HEK293 (cell line): ENCODE measurements at regions not wholly inside any gene's neighbourhood (a gene's known extent, or its start where the extent isn't known, plus 50 kb on each side); places are given as distances from the start of the nearest gene placed in this dataset.

ENCODE experiments used
- EGR2 ChIP-seq: fragments of 450-650 bp; formaldehyde crosslinking; IDR thresholded peaks from 2 replicates; pipeline ENCODE4 v1.5.1; 2016; ENCODE audit warnings: low read depth, missing biosample characterization, missing genetic modification characterization
- GLIS1 ChIP-seq: fragments of 450-650 bp; formaldehyde crosslinking; IDR thresholded peaks from 2 replicates; pipeline ENCODE4 v1.5.1; 2016; ENCODE audit warnings: missing biosample characterization, missing genetic modification characterization
- KLF10 ChIP-seq: fragments of 450-650 bp; IDR thresholded peaks from 2 replicates; pipeline ENCODE4 v1.5.1; 2018; ENCODE audit warnings: missing biosample characterization, mild to moderate bottlenecking, missing genetic modification characterization
- KLF16 ChIP-seq: fragments of 450-650 bp; formaldehyde crosslinking; IDR thresholded peaks from 2 replicates; pipeline ENCODE4 v1.5.1; 2017; ENCODE audit warnings: missing biosample characterization, missing genetic modification characterization
- KLF8 ChIP-seq: fragments of 450-650 bp; formaldehyde crosslinking; IDR thresholded peaks from 2 replicates; pipeline ENCODE4 v1.5.1; 2016; ENCODE audit warnings: missing biosample characterization, missing genetic modification characterization
- MZF1 ChIP-seq: fragments of 450-650 bp; formaldehyde crosslinking; IDR thresholded peaks from 2 replicates; pipeline ENCODE4 v1.5.1; 2017; ENCODE audit warnings: missing biosample characterization, missing genetic modification characterization, borderline replicate concordance
- SP2 ChIP-seq: fragments of 450-650 bp; formaldehyde crosslinking; IDR thresholded peaks from 2 replicates; pipeline ENCODE4 v1.5.1; 2016; ENCODE audit warnings: missing biosample characterization, missing genetic modification characterization
- SP7 ChIP-seq: fragments of 450-650 bp; formaldehyde crosslinking; IDR thresholded peaks from 2 replicates; pipeline ENCODE4 v1.5.1; 2016; ENCODE audit warnings: missing biosample characterization, missing genetic modification characterization
- TRIM28 ChIP-seq: IDR thresholded peaks from 2 replicates; pipeline ENCODE4 v1.6.1; 2011; ENCODE audit warnings: low read length, control low read depth, borderline replicate concordance
- WT1 ChIP-seq: fragments of 450-650 bp; formaldehyde crosslinking; IDR thresholded peaks from 2 replicates; pipeline ENCODE4 v1.5.1; 2016; ENCODE audit warnings: missing biosample characterization, missing genetic modification characterization
- YY2 ChIP-seq: fragments of 450-650 bp; formaldehyde crosslinking; IDR thresholded peaks from 2 replicates; pipeline ENCODE4 v1.5.1; 2016; ENCODE audit warnings: missing biosample characterization, missing genetic modification characterization
- ZBTB17 ChIP-seq: fragments of 450-650 bp; formaldehyde crosslinking; IDR thresholded peaks from 2 replicates; pipeline ENCODE4 v1.5.1; 2016; ENCODE audit warnings: missing biosample characterization, missing genetic modification characterization
- ZBTB21 ChIP-seq: fragments of 450-650 bp; formaldehyde crosslinking; IDR thresholded peaks from 2 replicates; pipeline ENCODE4 v1.5.1; 2017; ENCODE audit warnings: missing biosample characterization, missing genetic modification characterization
- ZBTB48 ChIP-seq: fragments of 450-650 bp; formaldehyde crosslinking; IDR thresholded peaks from 2 replicates; pipeline ENCODE4 v1.5.1; 2016; ENCODE audit warnings: missing biosample characterization, missing genetic modification characterization
- ZBTB7A ChIP-seq: fragments of 450-650 bp; formaldehyde crosslinking; IDR thresholded peaks from 2 replicates; pipeline ENCODE4 v1.5.1; 2016; ENCODE audit warnings: low read depth, missing biosample characterization, missing genetic modification characterization
- ZFHX2 ChIP-seq: fragments of 450-650 bp; formaldehyde crosslinking; conservative IDR thresholded peaks from 2 replicates; pipeline ENCODE4 v1.5.1; 2016; ENCODE audit warnings: missing biosample characterization, missing genetic modification characterization
- ZIC2 ChIP-seq: fragments of 450-650 bp; formaldehyde crosslinking; IDR thresholded peaks from 2 replicates; pipeline ENCODE4 v1.5.1; 2016; ENCODE audit warnings: missing biosample characterization, missing genetic modification characterization
- ZNF112 ChIP-seq: fragments of 450-650 bp; formaldehyde crosslinking; IDR thresholded peaks from 2 replicates; pipeline ENCODE4 v1.5.0; 2017; ENCODE audit warnings: missing biosample characterization, missing genetic modification characterization
- ZNF146 ChIP-seq: fragments of 450-650 bp; formaldehyde crosslinking; IDR thresholded peaks from 2 replicates; pipeline ENCODE4 v1.5.1; 2016; ENCODE audit warnings: missing biosample characterization, missing genetic modification characterization
- ZNF23 ChIP-seq: fragments of 450-650 bp; formaldehyde crosslinking; IDR thresholded peaks from 2 replicates; pipeline ENCODE4 v1.5.1; 2016; ENCODE audit warnings: missing biosample characterization, missing genetic modification characterization, borderline replicate concordance
- ZNF324 ChIP-seq: fragments of 450-650 bp; formaldehyde crosslinking; IDR thresholded peaks from 2 replicates; pipeline ENCODE4 v1.5.1; 2016; ENCODE audit warnings: missing biosample characterization, missing genetic modification characterization
- ZNF350 ChIP-seq: fragments of 450-650 bp; formaldehyde crosslinking; IDR thresholded peaks from 2 replicates; pipeline ENCODE4 v1.5.0; 2017; ENCODE audit warnings: missing biosample characterization, mild to moderate bottlenecking, missing genetic modification characterization
- ZNF354C ChIP-seq: fragments of 450-650 bp; formaldehyde crosslinking; IDR thresholded peaks from 2 replicates; pipeline ENCODE4 v1.5.1; 2016; ENCODE audit warnings: missing biosample characterization, missing genetic modification characterization, low read depth, borderline replicate concordance
- ZNF518A ChIP-seq: fragments of 450-650 bp; formaldehyde crosslinking; conservative IDR thresholded peaks from 2 replicates; pipeline ENCODE4 v1.5.1; 2016; ENCODE audit warnings: low read depth, missing biosample characterization, missing genetic modification characterization
- ZNF837 ChIP-seq: fragments of 450-650 bp; formaldehyde crosslinking; IDR thresholded peaks from 2 replicates; pipeline ENCODE4 v1.5.1; 2016; ENCODE audit warnings: missing biosample characterization, missing genetic modification characterization
- TF ChIP-seq, protein P1 (sequence below): fragments of 450-650 bp; formaldehyde crosslinking; IDR thresholded peaks from 2 replicates; pipeline ENCODE4 v1.5.1; 2017; ENCODE audit warnings: missing biosample characterization, missing genetic modification characterization
- TF ChIP-seq, protein P2 (sequence below): fragments of 450-650 bp; formaldehyde crosslinking; IDR thresholded peaks from 2 replicates; pipeline ENCODE4 v1.5.1; 2016; ENCODE audit warnings: missing biosample characterization, missing genetic modification characterization
- TF ChIP-seq, protein P3 (sequence below): fragments of 450-650 bp; IDR thresholded peaks from 2 replicates; pipeline ENCODE4 v1.5.1; 2018; ENCODE audit warnings: missing biosample characterization, missing genetic modification characterization
- TF ChIP-seq, protein P4 (sequence below): fragments of 450-650 bp; formaldehyde crosslinking; IDR thresholded peaks from 2 replicates; pipeline ENCODE4 v1.5.1; 2016; ENCODE audit warnings: missing biosample characterization, missing genetic modification characterization

- TF ChIP-seq ZBTB17 (0 out of 2 replicates have a peak, but pooled peaks have one; percentile 17), YY2 (tag by site-specific recombination) (peak; percentile 59; the same call in 1 of the 2 replicates), ZBTB21 (tag by site-specific recombination) (0 out of 2 replicates have a peak, but pooled peaks have one; percentile 35), ZNF146 (tag by site-specific recombination) (0 out of 2 replicates have a peak, but pooled peaks have one; percentile 17), TRIM28 (peak; percentile 86), WT1 (tag by site-specific recombination) (peak; percentile 89), KLF8 (tag by site-specific recombination) (0 out of 2 replicates have a peak, but pooled peaks have one; percentile 30), ZNF354C (tag by site-specific recombination) (no peak), ZFHX2 (tag by site-specific recombination) (peak; percentile 86), ZNF112 (tag by site-specific recombination) (no peak), GLIS1 (peak; percentile 95), KLF10 (tag by site-specific recombination) (peak; percentile 12; the same call in 1 of the 2 replicates), ZNF837 (tag by site-specific recombination) (no peak), MZF1 (tag by site-specific recombination) (no peak), EGR2 (peak; percentile 75), ZNF518A (tag by site-specific recombination) (peak; percentile 35; the same call in 1 of the 2 replicates), ZBTB48 (tag by site-specific recombination) (peak; percentile 83), ZIC2 (tag by site-specific recombination) (peak; percentile 79), SP7 (tag by site-specific recombination) (peak; percentile 98), ZNF23 (tag by site-specific recombination) (no peak), ZNF350 (no peak), KLF16 (0 out of 2 replicates have a peak, but pooled peaks have one; percentile 37), ZBTB7A (tag by site-specific recombination) (no peak), SP2 (tag by site-specific recombination) (peak; percentile 22), ZNF324 (no peak)
- TF ChIP-seq, protein P1, sequence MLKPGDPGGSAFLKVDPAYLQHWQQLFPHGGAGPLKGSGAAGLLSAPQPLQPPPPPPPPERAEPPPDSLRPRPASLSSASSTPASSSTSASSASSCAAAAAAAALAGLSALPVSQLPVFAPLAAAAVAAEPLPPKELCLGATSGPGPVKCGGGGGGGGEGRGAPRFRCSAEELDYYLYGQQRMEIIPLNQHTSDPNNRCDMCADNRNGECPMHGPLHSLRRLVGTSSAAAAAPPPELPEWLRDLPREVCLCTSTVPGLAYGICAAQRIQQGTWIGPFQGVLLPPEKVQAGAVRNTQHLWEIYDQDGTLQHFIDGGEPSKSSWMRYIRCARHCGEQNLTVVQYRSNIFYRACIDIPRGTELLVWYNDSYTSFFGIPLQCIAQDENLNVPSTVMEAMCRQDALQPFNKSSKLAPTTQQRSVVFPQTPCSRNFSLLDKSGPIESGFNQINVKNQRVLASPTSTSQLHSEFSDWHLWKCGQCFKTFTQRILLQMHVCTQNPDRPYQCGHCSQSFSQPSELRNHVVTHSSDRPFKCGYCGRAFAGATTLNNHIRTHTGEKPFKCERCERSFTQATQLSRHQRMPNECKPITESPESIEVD (tag by site-specific recombination): peak; percentile 43; the same call in 1 of the 2 replicates
- TF ChIP-seq, protein P2, sequence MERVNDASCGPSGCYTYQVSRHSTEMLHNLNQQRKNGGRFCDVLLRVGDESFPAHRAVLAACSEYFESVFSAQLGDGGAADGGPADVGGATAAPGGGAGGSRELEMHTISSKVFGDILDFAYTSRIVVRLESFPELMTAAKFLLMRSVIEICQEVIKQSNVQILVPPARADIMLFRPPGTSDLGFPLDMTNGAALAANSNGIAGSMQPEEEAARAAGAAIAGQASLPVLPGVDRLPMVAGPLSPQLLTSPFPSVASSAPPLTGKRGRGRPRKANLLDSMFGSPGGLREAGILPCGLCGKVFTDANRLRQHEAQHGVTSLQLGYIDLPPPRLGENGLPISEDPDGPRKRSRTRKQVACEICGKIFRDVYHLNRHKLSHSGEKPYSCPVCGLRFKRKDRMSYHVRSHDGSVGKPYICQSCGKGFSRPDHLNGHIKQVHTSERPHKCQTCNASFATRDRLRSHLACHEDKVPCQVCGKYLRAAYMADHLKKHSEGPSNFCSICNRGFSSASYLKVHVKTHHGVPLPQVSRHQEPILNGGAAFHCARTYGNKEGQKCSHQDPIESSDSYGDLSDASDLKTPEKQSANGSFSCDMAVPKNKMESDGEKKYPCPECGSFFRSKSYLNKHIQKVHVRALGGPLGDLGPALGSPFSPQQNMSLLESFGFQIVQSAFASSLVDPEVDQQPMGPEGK (tag by site-specific recombination): peak; percentile 25; the same call in 1 of the 2 replicates
- TF ChIP-seq, protein P3, sequence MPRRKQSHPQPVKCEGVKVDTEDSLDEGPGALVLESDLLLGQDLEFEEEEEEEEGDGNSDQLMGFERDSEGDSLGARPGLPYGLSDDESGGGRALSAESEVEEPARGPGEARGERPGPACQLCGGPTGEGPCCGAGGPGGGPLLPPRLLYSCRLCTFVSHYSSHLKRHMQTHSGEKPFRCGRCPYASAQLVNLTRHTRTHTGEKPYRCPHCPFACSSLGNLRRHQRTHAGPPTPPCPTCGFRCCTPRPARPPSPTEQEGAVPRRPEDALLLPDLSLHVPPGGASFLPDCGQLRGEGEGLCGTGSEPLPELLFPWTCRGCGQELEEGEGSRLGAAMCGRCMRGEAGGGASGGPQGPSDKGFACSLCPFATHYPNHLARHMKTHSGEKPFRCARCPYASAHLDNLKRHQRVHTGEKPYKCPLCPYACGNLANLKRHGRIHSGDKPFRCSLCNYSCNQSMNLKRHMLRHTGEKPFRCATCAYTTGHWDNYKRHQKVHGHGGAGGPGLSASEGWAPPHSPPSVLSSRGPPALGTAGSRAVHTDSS (tag by site-specific recombination): no peak
- TF ChIP-seq, protein P4, sequence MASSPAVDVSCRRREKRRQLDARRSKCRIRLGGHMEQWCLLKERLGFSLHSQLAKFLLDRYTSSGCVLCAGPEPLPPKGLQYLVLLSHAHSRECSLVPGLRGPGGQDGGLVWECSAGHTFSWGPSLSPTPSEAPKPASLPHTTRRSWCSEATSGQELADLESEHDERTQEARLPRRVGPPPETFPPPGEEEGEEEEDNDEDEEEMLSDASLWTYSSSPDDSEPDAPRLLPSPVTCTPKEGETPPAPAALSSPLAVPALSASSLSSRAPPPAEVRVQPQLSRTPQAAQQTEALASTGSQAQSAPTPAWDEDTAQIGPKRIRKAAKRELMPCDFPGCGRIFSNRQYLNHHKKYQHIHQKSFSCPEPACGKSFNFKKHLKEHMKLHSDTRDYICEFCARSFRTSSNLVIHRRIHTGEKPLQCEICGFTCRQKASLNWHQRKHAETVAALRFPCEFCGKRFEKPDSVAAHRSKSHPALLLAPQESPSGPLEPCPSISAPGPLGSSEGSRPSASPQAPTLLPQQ (tag by site-specific recombination): no peak; the same call in 1 of the 2 replicates
These were observed 155.2 kb upstream of the KAZN start (continued) for GRCh38 chr1:14443164-14443787.
